Osteocyte (in vitro differentiated cells): ENCODE measurements at regions not wholly inside any gene's neighbourhood (a gene's known extent, or its start where the extent isn't known, plus 50 kb on each side); places are given as distances from the start of the nearest gene placed in this dataset.

Experiments
- DNase-seq: peaks from one replicate; pipeline ENCODE4 v3.0.0; 2021; ENCODE audit warnings: mixed read lengths; ENCODE audit not compliant: unreplicated experiment; ENCODE audit errors: extremely low spot score
- H3K27ac Mint-ChIP-seq: one replicate; pipeline ENCODE4 v1.8.0; 2021; ENCODE audit warnings: mild to moderate bottlenecking, mixed read lengths; ENCODE audit not compliant: unreplicated experiment
- H3K27me3 Mint-ChIP-seq: one replicate; pipeline ENCODE4 v1.8.0; 2021; ENCODE audit warnings: mixed read lengths; ENCODE audit not compliant: unreplicated experiment
- H3K36me3 Mint-ChIP-seq: one replicate; pipeline ENCODE4 v1.8.0; 2021; ENCODE audit warnings: mixed read lengths; ENCODE audit not compliant: unreplicated experiment
- H3K4me1 Mint-ChIP-seq: one replicate; pipeline ENCODE4 v1.8.0; 2021; ENCODE audit warnings: mixed read lengths; ENCODE audit not compliant: unreplicated experiment
- H3K4me3 Mint-ChIP-seq: one replicate; pipeline ENCODE4 v1.8.0; 2021; ENCODE audit warnings: mild to moderate bottlenecking, moderate library complexity, mixed read lengths; ENCODE audit not compliant: unreplicated experiment
- H3K9me3 Mint-ChIP-seq: one replicate; pipeline ENCODE4 v1.8.0; 2021; ENCODE audit warnings: mixed read lengths; ENCODE audit not compliant: unreplicated experiment
- TF ChIP-seq, protein P1 (sequence below): fragments of 200-600 bp; sonication (generic); IDR thresholded peaks from 2 replicates; pipeline ENCODE4 v1.5.0; 2021; ENCODE audit warnings: antibody characterized with exemption, mild to moderate bottlenecking, moderate library complexity

DNA sequence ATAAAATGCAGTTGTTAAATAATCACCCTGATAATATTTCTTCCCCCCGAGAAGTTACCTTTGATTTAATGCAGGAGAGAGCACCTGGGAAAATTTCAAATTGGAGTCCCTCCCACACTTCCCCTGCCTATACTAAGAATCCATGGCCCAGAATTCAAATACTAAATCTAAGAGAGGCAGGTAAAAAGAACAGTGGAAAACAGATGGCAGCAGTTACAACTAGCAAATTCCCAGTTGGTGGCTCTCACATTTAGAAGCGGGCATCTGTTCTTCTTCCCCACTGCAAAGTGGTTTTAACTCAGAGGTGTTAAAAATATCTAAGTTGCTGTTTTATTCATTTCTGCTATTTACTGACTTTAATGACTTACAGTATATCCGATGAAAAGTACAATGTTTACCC, 210.4 kb upstream of the ELAVL2 start:
- H3K36me3 Mint-ChIP-seq = no peaks in the 10 kb centered on the region
- TF ChIP-seq, protein P1, sequence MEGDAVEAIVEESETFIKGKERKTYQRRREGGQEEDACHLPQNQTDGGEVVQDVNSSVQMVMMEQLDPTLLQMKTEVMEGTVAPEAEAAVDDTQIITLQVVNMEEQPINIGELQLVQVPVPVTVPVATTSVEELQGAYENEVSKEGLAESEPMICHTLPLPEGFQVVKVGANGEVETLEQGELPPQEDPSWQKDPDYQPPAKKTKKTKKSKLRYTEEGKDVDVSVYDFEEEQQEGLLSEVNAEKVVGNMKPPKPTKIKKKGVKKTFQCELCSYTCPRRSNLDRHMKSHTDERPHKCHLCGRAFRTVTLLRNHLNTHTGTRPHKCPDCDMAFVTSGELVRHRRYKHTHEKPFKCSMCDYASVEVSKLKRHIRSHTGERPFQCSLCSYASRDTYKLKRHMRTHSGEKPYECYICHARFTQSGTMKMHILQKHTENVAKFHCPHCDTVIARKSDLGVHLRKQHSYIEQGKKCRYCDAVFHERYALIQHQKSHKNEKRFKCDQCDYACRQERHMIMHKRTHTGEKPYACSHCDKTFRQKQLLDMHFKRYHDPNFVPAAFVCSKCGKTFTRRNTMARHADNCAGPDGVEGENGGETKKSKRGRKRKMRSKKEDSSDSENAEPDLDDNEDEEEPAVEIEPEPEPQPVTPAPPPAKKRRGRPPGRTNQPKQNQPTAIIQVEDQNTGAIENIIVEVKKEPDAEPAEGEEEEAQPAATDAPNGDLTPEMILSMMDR = no peak
- DNase-seq = no peak
- peaks cover 6% of the 10 kb centered on the region for H3K9me3 Mint-ChIP-seq
- H3K4me1 Mint-ChIP-seq = no peaks in the 10 kb centered on the region
- no peaks in the 10 kb centered on the region for H3K27me3 Mint-ChIP-seq
- H3K4me3 Mint-ChIP-seq = no peak overlapping the region
- H3K27ac Mint-ChIP-seq = no peak overlapping the region

DNA sequence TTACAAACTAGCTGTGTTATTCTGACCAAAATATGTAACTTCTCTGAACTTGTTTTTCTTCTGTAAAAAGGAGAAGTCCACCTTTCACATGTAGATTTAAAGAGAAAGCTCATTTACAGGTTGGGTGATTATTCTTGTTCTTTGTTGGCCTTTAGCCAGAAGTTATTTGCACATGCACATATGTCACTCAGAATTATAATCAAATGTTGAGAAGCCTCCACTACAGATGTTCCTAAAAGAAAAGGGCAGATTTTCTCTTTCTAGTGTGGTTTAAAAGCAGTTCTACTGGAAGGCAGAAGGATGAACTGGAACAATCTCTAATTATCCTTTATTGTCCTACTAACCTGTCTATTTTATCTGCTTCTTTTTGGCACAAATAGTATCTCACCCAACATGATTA, 209.8 kb upstream of the ELAVL2 start:
- no peak for DNase-seq
- TF ChIP-seq, protein P1 = no peak
- Mint-ChIP-seq H3K4me1 (no peaks in the 10 kb centered on the region), H3K27me3 (no peaks in the 10 kb centered on the region), H3K4me3 (no peak overlapping the region), H3K9me3 (peaks cover 7% of the 10 kb centered on the region), H3K27ac (no peak overlapping the region), H3K36me3 (no peaks in the 10 kb centered on the region)

DNA sequence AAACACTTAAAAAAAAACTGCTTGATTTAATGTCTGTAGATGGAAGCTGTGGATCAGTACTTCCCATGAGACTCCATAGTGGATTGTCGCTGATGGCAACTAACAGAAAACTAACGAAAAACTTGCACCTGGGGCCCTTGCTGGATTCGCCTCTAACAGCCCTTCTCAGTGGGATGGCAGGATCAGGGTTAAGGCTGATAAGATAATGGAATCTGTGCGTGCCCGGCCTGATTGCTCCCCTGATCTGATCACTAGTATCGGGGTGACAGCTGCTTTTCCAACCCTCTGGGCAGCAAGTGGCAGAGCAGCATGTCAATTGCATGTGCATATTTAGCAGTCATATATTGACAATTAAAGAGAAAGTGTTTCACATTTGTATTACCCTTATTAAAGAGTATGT, 185.8 kb upstream of the ELAVL2 start:
- no peaks in the 10 kb centered on the region for H3K36me3 Mint-ChIP-seq
- DNase-seq = no peak
- no peak overlapping the region for H3K27ac Mint-ChIP-seq
- H3K4me3 Mint-ChIP-seq = no peak overlapping the region
- no peaks in the 10 kb centered on the region for H3K27me3 Mint-ChIP-seq
- H3K4me1 Mint-ChIP-seq = no peaks in the 10 kb centered on the region
- TF ChIP-seq, protein P1 = no peak
- peaks cover 16% of the 10 kb centered on the region for H3K9me3 Mint-ChIP-seq

GRCh38 chr9:24011009-24011717, 185.1 kb upstream of the ELAVL2 start:
- Mint-ChIP-seq H3K4me3 (no peak overlapping the region), H3K36me3 (no peaks in the 10 kb centered on the region), H3K9me3 (peaks cover 10% of the 10 kb centered on the region), H3K4me1 (no peaks in the 10 kb centered on the region), H3K27me3 (no peaks in the 10 kb centered on the region), H3K27ac (no peak overlapping the region)
- TF ChIP-seq, protein P1 = no peak
- DNase-seq = no peak

DNA sequence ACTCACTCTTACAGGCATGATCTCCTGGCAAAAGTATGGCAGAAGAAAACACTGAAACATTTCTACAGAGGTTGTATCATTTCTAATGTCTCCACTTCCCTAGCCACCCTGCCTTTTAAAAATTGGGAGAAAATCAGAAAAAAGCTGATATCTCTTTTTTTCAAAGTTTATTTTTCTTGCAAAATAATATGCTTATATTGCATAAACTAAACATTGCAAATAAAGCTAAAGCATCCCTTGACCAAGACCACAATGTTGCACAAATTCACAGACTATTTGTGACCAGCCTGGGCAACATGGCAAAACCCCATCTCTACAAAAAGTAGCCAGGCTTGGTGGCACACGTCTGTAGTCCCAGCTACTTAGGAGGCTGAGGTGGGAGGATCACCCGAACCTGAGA, 183.3 kb upstream of the ELAVL2 start:
- H3K27ac Mint-ChIP-seq = no peak overlapping the region
- DNase-seq = no peak
- no peaks in the 10 kb centered on the region for H3K36me3 Mint-ChIP-seq
- H3K27me3 Mint-ChIP-seq = no peaks in the 10 kb centered on the region
- peaks cover 9% of the 10 kb centered on the region for H3K9me3 Mint-ChIP-seq
- H3K4me3 Mint-ChIP-seq = no peak overlapping the region
- H3K4me1 Mint-ChIP-seq = no peaks in the 10 kb centered on the region
- TF ChIP-seq, protein P1 = no peak
